GM12892 (cell line): ENCODE measurements at regions not wholly inside any gene's neighbourhood (a gene's known extent, or its start where the extent isn't known, plus 50 kb on each side); places are given as distances from the start of the nearest gene placed in this dataset.

Experiments used
- POLR2A ChIP-seq: IDR thresholded peaks from 2 replicates; pipeline ENCODE4 v1.6.1; 2011; ENCODE audit warnings: low read depth, low read length, control low read depth
- POLR2AphosphoS5 ChIP-seq: IDR thresholded peaks from 2 replicates; pipeline ENCODE4 v1.6.1; 2011; ENCODE audit warnings: low read depth, low read length, control low read depth

DNA sequence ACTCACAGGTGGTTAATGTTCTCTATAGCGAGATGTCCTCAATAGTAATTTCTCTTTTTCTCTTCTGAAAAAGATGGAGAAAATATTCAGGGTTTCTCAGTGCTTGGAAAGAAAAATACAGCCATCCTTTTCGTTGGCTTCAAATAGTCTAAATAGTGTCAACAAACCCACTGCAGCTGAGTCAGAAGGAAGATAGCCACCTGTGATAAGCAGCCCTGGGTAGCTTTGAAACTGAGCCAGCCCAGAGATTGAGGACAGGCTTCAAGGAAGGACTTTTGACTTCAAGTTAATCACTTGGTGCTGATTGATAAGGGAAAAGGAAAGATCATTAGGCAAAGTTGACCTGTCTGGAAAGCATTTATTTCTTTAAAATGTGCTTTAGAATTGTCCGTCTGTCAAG is 78.7 kb upstream of the TYRP1 start:
- TF ChIP-seq POLR2A: no peak
- no peak for TF ChIP-seq POLR2AphosphoS5
